Activated CD4-positive, alpha-beta memory T cell treated with anti-CD3 and anti-CD28 coated beads for 36 hours (primary cell): ENCODE measurements at regions not wholly inside any gene's neighbourhood (a gene's known extent, or its start where the extent isn't known, plus 50 kb on each side); places are given as distances from the start of the nearest gene placed in this dataset.

Experiments
- CTCF ChIA-PET: fragments of 350-600 bp; sonication (Branson Sonifier 250); formaldehyde crosslinking; loops from one replicate; lab custom pipeline; 2021; ENCODE audit warnings: antibody characterized with exemption, inconsistent platforms; lab: Charles Lee
- POLR2A ChIA-PET: fragments of 350-600 bp; sonication (Branson Sonifier 250); formaldehyde crosslinking; loops from one replicate; lab custom pipeline; 2021; ENCODE audit warnings: antibody characterized with exemption; lab: Charles Lee
- DNase-seq: peaks from one replicate; pipeline ENCODE4 v3.0.0-alpha.2; 2020
- H3K27ac Mint-ChIP-seq: one replicate; pipeline ENCODE4 v1.8.0; 2021; ENCODE audit warnings: mixed read lengths
- H3K27me3 Mint-ChIP-seq: one replicate; pipeline ENCODE4 v1.8.0; 2021; ENCODE audit warnings: mixed read lengths
- H3K36me3 Mint-ChIP-seq: one replicate; pipeline ENCODE4 v1.8.0; 2021; ENCODE audit warnings: mixed read lengths
- H3K4me1 Mint-ChIP-seq: one replicate; pipeline ENCODE4 v1.8.0; 2021; ENCODE audit warnings: low read depth, mixed read lengths
- H3K4me3 Mint-ChIP-seq: one replicate; pipeline ENCODE4 v1.8.0; 2021; ENCODE audit warnings: mild to moderate bottlenecking, mixed read lengths
- H3K9me3 Mint-ChIP-seq: one replicate; pipeline ENCODE4 v1.8.0; 2021; ENCODE audit warnings: mixed read lengths
- intact Hi-C: fragments of 100-400 bp; cut with micrococcal nuclease; formaldehyde crosslinking; loops from one replicate; pipeline ENCODE4 v1.15.1; 2023

DNA sequence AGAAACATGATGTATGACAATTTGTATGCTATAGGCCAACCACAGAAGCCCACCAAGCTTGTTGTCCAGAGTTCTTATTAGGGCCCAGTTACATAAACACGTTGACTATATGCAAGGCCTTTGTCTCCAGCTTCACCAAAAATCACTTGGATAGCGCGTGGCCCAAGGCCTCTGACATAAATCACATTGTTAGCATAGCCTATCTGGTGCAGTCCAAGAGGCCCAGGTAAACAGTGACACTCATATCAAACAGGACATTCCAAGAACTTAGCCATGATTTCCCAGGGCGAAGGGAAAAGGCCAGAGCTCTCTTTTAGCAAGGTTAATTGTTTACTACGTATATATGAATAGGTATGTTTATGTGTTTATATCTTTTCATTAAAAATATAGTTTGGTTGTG lies 337.2 kb upstream of the CELF2 start:
- DNase-seq: no peak
- Mint-ChIP-seq H3K9me3 (no peaks in the 10 kb centered on the region), H3K27ac (no peak overlapping the region), H3K27me3 (peaks cover 9% of the 10 kb centered on the region), H3K4me3 (no peak overlapping the region), H3K36me3 (no peaks in the 10 kb centered on the region), H3K4me1 (no peaks in the 10 kb centered on the region)
- CTCF ChIA-PET: no interaction called here
- intact Hi-C loops: no loop called here
- POLR2A ChIA-PET: no interaction called here

DNA sequence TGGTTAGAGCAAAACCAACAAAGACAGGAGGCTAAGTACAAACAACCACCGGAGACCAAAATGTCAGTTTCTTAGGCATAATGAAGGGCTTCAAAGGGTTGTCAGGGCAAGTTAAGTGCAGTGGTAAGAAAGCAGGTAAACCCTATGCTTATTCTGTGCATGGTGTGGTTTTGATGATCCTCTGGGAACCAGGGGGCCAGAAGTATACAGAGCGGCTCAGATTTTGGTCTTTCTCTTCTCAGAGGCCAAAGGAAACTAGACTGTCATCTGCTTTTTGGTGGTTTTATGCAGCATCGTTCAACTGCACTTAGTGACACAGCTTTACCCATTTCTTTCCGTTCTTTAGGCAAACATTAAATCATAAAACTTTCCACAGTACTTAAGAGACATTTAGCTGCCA lies 332.7 kb upstream of the CELF2 start:
- H3K9me3 Mint-ChIP-seq: no peaks in the 10 kb centered on the region
- H3K4me3 Mint-ChIP-seq: no peak overlapping the region
- no peaks in the 10 kb centered on the region for H3K36me3 Mint-ChIP-seq
- intact Hi-C loops: no loop called here
- H3K27ac Mint-ChIP-seq: no peak overlapping the region
- POLR2A ChIA-PET: no interaction called here
- no peak for DNase-seq
- H3K27me3 Mint-ChIP-seq: peaks cover 15% of the 10 kb centered on the region
- H3K4me1 Mint-ChIP-seq: no peaks in the 10 kb centered on the region
- CTCF ChIA-PET: no interaction called here

DNA sequence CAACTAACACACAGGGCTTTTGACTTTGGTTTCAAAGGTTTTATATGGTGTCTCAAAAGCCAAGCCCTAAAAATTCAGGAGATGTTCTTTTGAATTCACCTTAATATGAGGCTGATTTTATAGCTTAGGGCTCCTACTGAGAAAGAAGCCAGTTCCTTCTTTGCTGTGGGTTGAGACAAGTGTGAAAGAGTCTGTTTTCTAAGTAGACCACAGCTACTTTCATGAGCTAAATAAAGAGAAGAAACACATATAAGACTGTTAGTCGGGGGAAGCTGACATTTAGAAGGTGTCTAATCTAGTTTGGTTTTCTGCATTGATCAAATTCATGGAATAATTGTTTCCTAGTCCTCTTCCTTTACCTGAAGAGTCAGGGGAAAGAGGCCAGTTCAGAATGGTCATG lies 332.1 kb upstream of the CELF2 start:
- no peak overlapping the region for H3K27ac Mint-ChIP-seq

DNA sequence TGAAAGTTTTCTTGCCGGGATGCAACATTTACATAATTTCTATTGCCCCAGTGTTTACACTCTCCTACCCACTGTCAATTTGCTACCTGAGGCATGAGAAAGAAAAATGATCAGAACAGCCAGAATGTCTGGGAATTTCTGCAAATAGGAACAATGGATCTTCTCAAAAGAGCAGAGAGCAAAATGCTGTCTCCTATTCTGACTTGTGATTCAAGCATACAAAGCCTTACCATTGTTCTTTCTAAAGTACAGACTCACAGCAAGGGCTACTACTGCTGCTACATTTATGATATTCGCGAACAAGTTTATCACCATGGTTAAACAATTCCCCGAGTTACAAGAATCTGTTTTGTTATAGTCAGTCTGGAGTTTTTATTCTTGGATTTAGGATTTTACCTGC lies 329.9 kb upstream of the CELF2 start:
- no peak overlapping the region for H3K4me3 Mint-ChIP-seq
- DNase-seq: no peak
- H3K27ac Mint-ChIP-seq: no peak overlapping the region
- no peaks in the 10 kb centered on the region for H3K36me3 Mint-ChIP-seq
- ChIA-PET CTCF (no interaction called here), POLR2A (no interaction called here)
- H3K4me1 Mint-ChIP-seq: no peaks in the 10 kb centered on the region
- intact Hi-C loops: no loop called here
- no peaks in the 10 kb centered on the region for H3K9me3 Mint-ChIP-seq
- peaks cover 15% of the 10 kb centered on the region for H3K27me3 Mint-ChIP-seq

More for the DNA sequence above, 332.1 kb upstream of the CELF2 start:
- Mint-ChIP-seq H3K4me1 (no peaks in the 10 kb centered on the region), H3K36me3 (no peaks in the 10 kb centered on the region), H3K4me3 (no peak overlapping the region), H3K27me3 (peaks cover 15% of the 10 kb centered on the region), H3K9me3 (no peaks in the 10 kb centered on the region)
- no peak for DNase-seq
- CTCF ChIA-PET: no interaction called here
- POLR2A ChIA-PET: no interaction called here
- intact Hi-C loops: no loop called here

DNA sequence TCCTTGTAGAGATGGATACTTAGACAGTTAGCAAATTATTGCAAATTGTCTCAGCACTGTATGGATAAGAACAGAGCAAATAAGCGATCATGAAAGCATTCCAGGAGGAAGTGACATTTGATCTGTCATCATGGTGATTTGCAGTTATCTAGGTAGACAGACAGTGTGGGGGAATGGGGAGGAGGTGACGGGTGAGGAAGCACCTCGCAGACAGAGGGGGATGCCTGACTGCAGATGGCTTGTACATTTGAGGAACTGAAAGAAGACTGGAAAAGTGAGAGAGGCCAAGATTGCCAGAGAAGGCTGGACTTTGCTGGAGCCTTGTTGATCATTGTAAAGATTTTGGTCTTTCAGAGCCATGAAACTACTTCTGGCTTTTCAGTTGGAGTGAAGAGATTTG lies 318.2 kb upstream of the CELF2 start:
- CTCF ChIA-PET: no interaction called here
- intact Hi-C loops: no loop called here
- no peak for DNase-seq
- H3K36me3 Mint-ChIP-seq: no peaks in the 10 kb centered on the region
- POLR2A ChIA-PET: no interaction called here
- H3K4me1 Mint-ChIP-seq: no peaks in the 10 kb centered on the region
- no peaks in the 10 kb centered on the region for H3K9me3 Mint-ChIP-seq
- peaks cover 7% of the 10 kb centered on the region for H3K27me3 Mint-ChIP-seq
- H3K27ac Mint-ChIP-seq: no peak overlapping the region
- no peak overlapping the region for H3K4me3 Mint-ChIP-seq

DNA sequence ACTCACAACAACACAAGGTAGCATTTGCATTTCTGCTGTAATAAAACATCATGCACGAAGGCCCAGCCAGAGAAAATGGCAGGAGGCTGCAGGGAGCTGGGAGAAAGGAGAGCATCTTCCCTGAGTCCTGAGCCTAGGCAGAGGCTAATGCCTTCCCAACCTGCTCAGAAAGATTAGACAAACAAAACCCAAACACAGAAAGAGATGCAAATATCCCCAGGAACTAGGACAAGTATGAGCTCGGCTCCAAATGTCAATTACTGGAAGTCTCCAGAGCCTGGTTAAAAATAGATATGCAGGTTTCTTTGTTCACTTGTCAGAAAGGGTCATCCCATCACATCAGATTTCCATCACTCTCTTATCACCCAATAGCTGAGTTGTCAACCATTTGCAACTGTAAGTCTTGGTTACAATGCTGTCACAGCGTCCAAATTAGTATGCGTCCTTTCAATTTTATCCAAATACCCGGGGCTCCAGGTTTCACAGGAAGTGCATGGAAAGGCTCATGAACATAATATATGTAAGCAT lies 316.5 kb upstream of the CELF2 start:
- Mint-ChIP-seq H3K4me1 (no peaks in the 10 kb centered on the region), H3K9me3 (no peaks in the 10 kb centered on the region), H3K36me3 (no peaks in the 10 kb centered on the region), H3K27me3 (peaks cover 7% of the 10 kb centered on the region), H3K27ac (no peak overlapping the region), H3K4me3 (no peak overlapping the region)
- intact Hi-C loops: no loop called here
- ChIA-PET CTCF (no interaction called here), POLR2A (no interaction called here)
- DNase-seq: no peak

DNA sequence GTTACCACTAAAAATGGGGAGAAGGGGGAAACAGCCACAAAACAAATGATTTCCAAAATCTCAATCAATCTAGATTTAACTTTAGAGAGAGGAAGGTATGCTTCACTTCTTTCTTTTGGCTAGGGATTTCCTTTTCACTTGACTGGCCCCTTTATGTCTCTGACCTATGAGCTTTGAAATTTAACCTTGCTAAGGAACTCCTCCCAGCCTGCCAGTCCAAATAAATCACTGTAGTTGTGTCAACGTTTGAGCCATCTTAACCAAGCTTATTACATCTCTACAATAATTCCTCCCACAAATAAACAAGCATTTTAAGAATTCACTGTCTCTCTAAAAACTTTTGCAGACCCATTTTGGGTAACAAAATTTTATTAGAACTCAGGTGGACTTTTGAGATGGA lies 315.5 kb upstream of the CELF2 start:
- Mint-ChIP-seq H3K27ac (no peak overlapping the region), H3K27me3 (peaks cover 3% of the 10 kb centered on the region), H3K4me3 (no peak overlapping the region), H3K36me3 (no peaks in the 10 kb centered on the region), H3K4me1 (no peaks in the 10 kb centered on the region), H3K9me3 (no peaks in the 10 kb centered on the region)
- CTCF ChIA-PET: interaction anchor here (0.8 kb wide), 1 partner anchor 52 kb away, joined by 3 read pairs; no protein-coding TSS in a partner anchor
- POLR2A ChIA-PET: no interaction called here
- no peak for DNase-seq
- intact Hi-C loops: no loop called here

DNA sequence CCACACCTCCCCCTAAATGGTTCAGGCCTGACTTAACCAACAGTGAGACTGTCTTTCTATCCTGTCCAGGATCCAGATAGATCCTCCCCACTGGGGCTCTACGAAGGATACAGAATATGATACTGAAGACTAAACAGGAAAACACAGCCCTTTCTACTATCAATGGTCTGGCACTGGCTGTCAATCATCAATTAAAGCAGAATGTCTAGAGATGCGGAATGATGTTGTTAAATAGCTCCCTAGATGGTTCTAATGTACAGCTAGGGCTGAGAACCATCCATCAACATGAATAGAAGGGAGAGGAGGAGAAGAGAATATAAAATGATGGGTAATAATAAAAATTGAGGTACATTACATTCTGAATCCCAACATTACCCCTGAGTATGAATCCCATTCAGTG lies 314.3 kb upstream of the CELF2 start:
- no peak for DNase-seq
- H3K36me3 Mint-ChIP-seq: no peaks in the 10 kb centered on the region
- CTCF ChIA-PET: no interaction called here
- no peak overlapping the region for H3K4me3 Mint-ChIP-seq
- H3K27me3 Mint-ChIP-seq: peaks cover 2% of the 10 kb centered on the region
- no peaks in the 10 kb centered on the region for H3K9me3 Mint-ChIP-seq
- no peak overlapping the region for H3K27ac Mint-ChIP-seq
- intact Hi-C loops: no loop called here
- POLR2A ChIA-PET: no interaction called here
- H3K4me1 Mint-ChIP-seq: no peaks in the 10 kb centered on the region

DNA sequence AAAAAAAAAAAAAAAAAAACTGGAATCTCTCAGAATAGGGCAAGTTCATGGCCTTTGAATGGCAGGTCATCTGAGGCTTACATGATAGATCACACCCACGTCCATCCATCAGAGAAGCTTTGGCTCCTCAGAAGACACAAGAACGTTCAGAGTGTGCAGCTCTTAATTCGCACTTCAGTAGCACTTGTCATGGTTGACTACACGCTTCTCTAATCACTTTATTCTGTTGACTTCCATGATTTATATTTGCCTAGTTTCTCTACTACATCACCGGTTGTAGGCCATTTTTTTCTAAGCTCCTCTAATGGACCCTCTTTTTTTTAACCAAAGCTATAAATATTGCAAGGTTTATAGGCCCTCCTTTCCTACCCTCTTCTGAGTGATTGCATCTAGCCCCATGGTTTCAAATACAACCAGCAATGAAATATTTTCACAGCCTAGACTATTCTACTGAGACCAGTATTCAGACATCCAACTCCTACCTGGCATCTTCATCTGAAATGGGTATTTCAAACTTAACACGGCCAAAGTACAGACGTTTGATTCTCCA lies 305.4 kb upstream of the CELF2 start:
- DNase-seq: no peak
- intact Hi-C loops: no loop called here
- H3K9me3 Mint-ChIP-seq: no peaks in the 10 kb centered on the region
- no peak overlapping the region for H3K27ac Mint-ChIP-seq
- H3K27me3 Mint-ChIP-seq: no peaks in the 10 kb centered on the region
- POLR2A ChIA-PET: no interaction called here
- H3K4me1 Mint-ChIP-seq: no peaks in the 10 kb centered on the region
- CTCF ChIA-PET: no interaction called here
- H3K36me3 Mint-ChIP-seq: no peaks in the 10 kb centered on the region
- H3K4me3 Mint-ChIP-seq: no peak overlapping the region

DNA sequence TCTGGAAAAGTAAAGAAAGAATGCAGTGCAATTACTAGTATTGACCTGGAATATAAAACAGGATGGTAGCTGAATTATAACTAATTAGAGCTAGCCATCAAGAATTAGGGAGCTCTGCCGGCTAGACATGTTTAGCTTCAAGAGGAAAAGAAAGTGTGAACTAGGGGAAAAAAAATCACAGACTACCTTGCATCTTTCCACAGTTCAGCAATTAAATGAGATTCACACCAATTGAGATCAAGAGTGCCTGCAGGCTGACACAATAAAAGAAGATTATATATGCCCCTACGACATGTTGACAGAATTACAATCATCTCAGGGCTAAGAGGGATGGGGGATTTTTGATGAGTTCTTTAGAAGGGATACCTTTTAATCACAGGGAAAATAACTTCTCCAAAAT lies 303.3 kb upstream of the CELF2 start:
- no peaks in the 10 kb centered on the region for H3K27me3 Mint-ChIP-seq
- H3K4me3 Mint-ChIP-seq: no peak overlapping the region
- no peak for DNase-seq
- POLR2A ChIA-PET: no interaction called here
- H3K4me1 Mint-ChIP-seq: no peaks in the 10 kb centered on the region
- no peak overlapping the region for H3K27ac Mint-ChIP-seq
- intact Hi-C loops: no loop called here
- no peaks in the 10 kb centered on the region for H3K9me3 Mint-ChIP-seq
- CTCF ChIA-PET: interaction anchor here (0.7 kb wide), 1 partner anchor 221 kb away, joined by 4 read pairs; no protein-coding TSS in a partner anchor
- no peaks in the 10 kb centered on the region for H3K36me3 Mint-ChIP-seq

DNA sequence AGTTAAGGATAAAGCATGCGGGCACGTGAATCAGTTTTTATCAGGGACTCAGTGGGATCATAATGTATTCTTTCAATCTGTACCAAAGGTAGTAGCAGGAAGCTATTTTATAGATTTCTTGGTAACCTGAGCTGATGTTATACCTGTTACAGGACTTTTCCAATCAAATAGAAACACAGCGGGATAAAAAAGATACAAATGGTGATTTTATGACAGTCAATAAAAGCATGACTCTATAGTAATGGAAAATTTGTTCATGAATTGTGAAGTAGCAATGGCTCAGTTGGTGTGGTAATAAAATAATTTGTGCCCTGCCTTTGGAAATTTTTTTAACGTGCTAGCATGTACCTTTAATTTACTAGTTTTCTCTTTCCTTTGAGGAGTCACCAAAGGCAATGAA lies 300.7 kb upstream of the CELF2 start:
- ChIA-PET CTCF (no interaction called here), POLR2A (no interaction called here)
- H3K9me3 Mint-ChIP-seq: no peaks in the 10 kb centered on the region
- H3K4me3 Mint-ChIP-seq: no peak overlapping the region
- DNase-seq: no peak
- H3K27ac Mint-ChIP-seq: no peak overlapping the region
- H3K4me1 Mint-ChIP-seq: no peaks in the 10 kb centered on the region
- intact Hi-C loops: no loop called here
- H3K27me3 Mint-ChIP-seq: no peaks in the 10 kb centered on the region
- H3K36me3 Mint-ChIP-seq: no peaks in the 10 kb centered on the region

DNA sequence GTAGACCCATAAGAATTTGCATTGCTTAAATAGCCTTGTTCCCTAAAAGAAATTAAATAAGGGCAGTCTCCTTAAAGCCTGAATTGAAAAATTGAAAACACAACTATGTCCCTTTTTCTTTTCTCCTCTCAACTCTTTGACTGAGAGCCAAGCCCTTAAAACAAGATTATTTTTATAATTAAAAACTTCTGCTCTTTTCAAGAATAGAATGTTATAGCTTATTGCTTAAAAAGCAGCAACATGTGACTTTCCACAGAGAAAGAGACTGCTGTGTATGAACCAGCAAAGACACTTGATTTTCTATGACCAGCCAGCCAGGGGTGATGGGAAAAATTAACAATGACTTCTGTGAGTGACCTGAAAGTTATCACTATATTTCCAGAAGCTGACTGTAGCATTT lies 295.2 kb upstream of the CELF2 start:
- no peak for DNase-seq
- Mint-ChIP-seq H3K4me3 (no peak overlapping the region), H3K9me3 (no peaks in the 10 kb centered on the region), H3K36me3 (no peaks in the 10 kb centered on the region), H3K27me3 (peaks cover 7% of the 10 kb centered on the region), H3K4me1 (no peaks in the 10 kb centered on the region), H3K27ac (no peak overlapping the region)
- intact Hi-C loops: no loop called here
- POLR2A ChIA-PET: no interaction called here
- CTCF ChIA-PET: no interaction called here

DNA sequence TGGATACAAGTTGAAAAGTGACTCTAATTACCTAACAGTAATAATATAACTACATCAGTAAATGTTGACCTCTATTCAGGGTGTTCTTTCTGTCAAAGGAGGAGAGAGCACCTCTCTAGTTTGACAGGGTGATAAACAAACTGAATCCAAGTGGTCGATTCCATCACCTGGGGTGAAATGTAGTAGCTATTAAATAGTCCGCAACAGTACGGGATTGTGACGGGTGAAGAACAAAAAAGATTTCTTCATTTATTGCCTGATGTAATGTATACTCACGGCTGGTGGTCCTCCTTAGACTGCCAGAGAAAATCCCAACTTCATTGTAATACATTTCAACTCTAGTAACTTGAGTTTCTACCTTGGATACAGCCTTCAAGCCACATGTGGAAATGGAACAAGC lies 292.5 kb upstream of the CELF2 start:
- H3K4me3 Mint-ChIP-seq: no peak overlapping the region
- peaks cover 7% of the 10 kb centered on the region for H3K27me3 Mint-ChIP-seq
- H3K27ac Mint-ChIP-seq: no peak overlapping the region
- intact Hi-C loops: no loop called here
- H3K9me3 Mint-ChIP-seq: no peaks in the 10 kb centered on the region
- no peaks in the 10 kb centered on the region for H3K4me1 Mint-ChIP-seq
- no peak for DNase-seq
- ChIA-PET CTCF (no interaction called here), POLR2A (no interaction called here)
- no peaks in the 10 kb centered on the region for H3K36me3 Mint-ChIP-seq
